ENCODE measurements at regions not wholly inside any gene's neighbourhood (a gene's known extent, or its start where the extent isn't known, plus 50 kb on each side); places are given as distances from the start of the nearest gene placed in this dataset.

DNA sequence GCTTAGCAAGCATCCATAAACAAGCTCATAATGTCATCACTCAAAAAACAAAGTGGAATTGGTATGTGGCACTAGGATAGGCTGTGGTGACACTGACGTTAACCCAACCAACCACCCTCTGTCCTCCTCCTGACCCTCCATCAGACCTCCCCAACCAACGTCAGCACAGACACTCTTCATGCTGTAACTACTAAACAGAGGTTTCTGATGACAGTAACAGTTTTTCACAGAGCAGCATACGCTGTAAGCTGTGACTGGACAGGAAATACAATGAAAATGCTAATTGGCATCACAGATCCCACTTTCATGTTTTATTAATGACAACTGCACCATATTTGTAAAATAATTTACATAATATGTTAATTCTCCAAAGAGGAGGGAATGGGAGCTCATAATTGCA lies 238.0 kb downstream of the IRS2 start:
- TF ChIP-seq, protein P1, sequence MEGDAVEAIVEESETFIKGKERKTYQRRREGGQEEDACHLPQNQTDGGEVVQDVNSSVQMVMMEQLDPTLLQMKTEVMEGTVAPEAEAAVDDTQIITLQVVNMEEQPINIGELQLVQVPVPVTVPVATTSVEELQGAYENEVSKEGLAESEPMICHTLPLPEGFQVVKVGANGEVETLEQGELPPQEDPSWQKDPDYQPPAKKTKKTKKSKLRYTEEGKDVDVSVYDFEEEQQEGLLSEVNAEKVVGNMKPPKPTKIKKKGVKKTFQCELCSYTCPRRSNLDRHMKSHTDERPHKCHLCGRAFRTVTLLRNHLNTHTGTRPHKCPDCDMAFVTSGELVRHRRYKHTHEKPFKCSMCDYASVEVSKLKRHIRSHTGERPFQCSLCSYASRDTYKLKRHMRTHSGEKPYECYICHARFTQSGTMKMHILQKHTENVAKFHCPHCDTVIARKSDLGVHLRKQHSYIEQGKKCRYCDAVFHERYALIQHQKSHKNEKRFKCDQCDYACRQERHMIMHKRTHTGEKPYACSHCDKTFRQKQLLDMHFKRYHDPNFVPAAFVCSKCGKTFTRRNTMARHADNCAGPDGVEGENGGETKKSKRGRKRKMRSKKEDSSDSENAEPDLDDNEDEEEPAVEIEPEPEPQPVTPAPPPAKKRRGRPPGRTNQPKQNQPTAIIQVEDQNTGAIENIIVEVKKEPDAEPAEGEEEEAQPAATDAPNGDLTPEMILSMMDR (IDR thresholded peaks at IDR 0.05; ENCODE audit: insufficient read depth, low read length, poor library complexity, severe bottlenecking) = no peak
- no peaks in the 10 kb centered on the region for H3K36me3 ChIP-seq (ENCODE audit: control insufficient read depth, insufficient read depth, low read length)
- no peak overlapping the region for H3K4me3 ChIP-seq (ENCODE audit: low read depth, low read length)
- no peak for DNase-seq (ENCODE audit: low read depth)
- H3K27me3 ChIP-seq (ENCODE audit: control insufficient read depth, insufficient read depth, low read length) = no peaks in the 10 kb centered on the region

DNA sequence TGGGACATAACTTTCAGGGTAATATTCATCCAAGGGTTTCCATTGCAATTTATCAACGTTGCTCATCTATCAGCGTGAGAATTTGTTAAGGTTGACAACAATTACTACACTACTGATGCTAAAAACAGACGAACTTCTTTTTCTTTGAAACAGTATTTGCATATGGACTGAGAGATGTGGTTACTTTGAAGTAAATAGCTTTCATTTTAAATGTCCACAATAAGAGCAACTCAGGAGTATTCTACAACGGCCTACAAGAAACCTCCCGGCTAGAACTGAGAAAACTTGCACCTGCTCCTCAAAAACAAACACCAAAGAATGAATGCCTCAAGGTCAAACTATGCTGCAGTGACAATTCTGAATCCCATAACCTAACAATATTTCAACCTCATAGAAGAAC lies 238.4 kb downstream of the IRS2 start:
- no peak overlapping the region for H3K4me3 ChIP-seq (ENCODE audit: low read depth, low read length)
- no peaks in the 10 kb centered on the region for H3K27me3 ChIP-seq (ENCODE audit: control insufficient read depth, insufficient read depth, low read length)
- no peaks in the 10 kb centered on the region for H3K36me3 ChIP-seq (ENCODE audit: control insufficient read depth, insufficient read depth, low read length)
- TF ChIP-seq, protein P1 (IDR thresholded peaks at IDR 0.05; ENCODE audit: insufficient read depth, low read length, poor library complexity, severe bottlenecking) = no peak
- DNase-seq (ENCODE audit: low read depth) = no peak

DNA sequence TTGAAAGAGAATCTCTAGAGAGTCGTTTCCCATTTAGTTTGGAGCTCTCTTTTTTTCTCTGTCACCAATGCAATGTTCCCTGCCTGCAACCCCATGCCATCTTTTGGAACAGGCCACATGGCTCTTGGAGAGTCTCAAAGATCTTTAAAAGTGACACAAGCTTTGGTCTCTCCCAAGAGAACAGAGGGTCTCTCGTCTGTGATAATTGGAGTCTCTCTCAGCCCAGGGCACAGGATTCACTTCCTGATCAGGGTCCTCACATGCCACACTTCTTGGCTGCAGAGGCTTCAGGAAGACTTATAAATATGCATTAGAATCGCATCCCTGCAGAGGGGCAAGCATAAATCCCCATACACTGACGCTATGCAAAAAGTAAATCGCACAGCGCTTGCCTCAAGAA lies 240.5 kb downstream of the IRS2 start:
- TF ChIP-seq, protein P1 (IDR thresholded peaks at IDR 0.05; ENCODE audit: insufficient read depth, low read length, poor library complexity, severe bottlenecking) = no peak
- Histone ChIP-seq H3K4me3 (ENCODE audit: low read depth, low read length) (no peak overlapping the region), H3K27me3 (ENCODE audit: control insufficient read depth, insufficient read depth, low read length) (no peaks in the 10 kb centered on the region), H3K36me3 (ENCODE audit: control insufficient read depth, insufficient read depth, low read length) (no peaks in the 10 kb centered on the region)
- DNase-seq (ENCODE audit: low read depth) = no peak

DNA sequence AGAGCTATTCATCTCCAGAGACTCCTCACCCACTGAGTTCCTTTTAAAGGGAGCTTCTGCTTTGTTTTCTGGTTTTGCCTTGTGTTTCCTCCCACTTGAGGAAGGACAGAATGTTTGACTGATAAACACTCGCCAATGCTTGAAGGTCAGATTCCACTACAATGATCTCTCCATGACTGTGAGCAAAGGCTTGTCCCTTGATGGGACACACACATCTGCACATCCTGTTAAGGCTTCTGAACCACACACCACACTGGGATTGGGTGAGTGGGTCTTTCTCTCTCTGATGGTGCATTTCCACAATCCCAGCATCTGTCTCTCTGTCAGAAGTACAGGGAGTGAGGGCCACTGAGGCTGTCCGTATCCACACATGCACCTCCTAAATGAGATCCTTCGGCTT lies 245.3 kb downstream of the IRS2 start:
- Histone ChIP-seq H3K27me3 (ENCODE audit: control insufficient read depth, insufficient read depth, low read length) (no peaks in the 10 kb centered on the region), H3K36me3 (ENCODE audit: control insufficient read depth, insufficient read depth, low read length) (no peaks in the 10 kb centered on the region), H3K4me3 (ENCODE audit: low read depth, low read length) (no peak overlapping the region)
- no peak for DNase-seq (ENCODE audit: low read depth)
- TF ChIP-seq, protein P1 (IDR thresholded peaks at IDR 0.05; ENCODE audit: insufficient read depth, low read length, poor library complexity, severe bottlenecking) = no peak

DNA sequence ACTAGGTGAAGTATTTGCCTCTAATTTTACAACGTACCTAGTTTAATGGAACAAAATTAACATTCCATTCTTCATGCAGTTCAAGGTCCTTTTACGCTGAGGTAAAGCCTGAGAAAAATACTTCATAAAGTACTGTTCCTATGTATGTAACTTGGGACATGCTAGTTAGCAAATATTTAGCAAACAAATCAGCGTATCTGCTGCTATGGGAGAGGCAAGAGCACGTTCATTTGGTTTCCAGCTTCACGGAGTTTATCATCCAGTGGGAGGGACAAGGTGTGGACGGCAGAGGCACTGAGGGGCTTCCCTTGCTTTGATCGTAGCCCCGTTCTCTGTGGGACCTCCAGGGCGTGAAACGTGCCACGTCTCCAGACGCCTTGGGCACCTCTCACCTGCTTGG lies 248.8 kb downstream of the IRS2 start:
- H3K36me3 ChIP-seq (ENCODE audit: control insufficient read depth, insufficient read depth, low read length) = no peaks in the 10 kb centered on the region
- no peaks in the 10 kb centered on the region for H3K27me3 ChIP-seq (ENCODE audit: control insufficient read depth, insufficient read depth, low read length)
- DNase-seq (ENCODE audit: low read depth) = no peak
- no peak overlapping the region for H3K4me3 ChIP-seq (ENCODE audit: low read depth, low read length)
- TF ChIP-seq, protein P1 (IDR thresholded peaks at IDR 0.05; ENCODE audit: insufficient read depth, low read length, poor library complexity, severe bottlenecking) = no peak

DNA sequence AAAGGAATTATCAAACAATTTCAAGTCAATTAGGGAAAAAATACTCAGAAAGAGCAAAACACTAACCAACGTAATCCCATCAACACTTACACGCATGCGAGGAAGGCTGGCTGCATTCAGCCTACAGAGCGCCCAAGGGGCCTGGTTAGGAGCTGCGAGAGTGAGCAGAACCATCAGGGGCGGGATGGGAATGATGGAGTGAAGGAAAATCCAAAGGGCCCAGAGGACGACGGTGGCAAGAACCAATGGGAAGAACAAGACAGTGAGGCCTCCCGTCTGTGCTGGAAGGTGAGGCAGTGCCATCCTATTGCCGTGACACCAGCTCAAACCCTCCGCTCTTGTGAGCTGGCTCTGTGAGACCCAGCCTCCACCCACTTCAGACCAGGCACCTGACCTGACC lies 253.0 kb downstream of the IRS2 start:
- TF ChIP-seq, protein P1 (IDR thresholded peaks at IDR 0.05; ENCODE audit: insufficient read depth, low read length, poor library complexity, severe bottlenecking) = no peak
- Histone ChIP-seq H3K27me3 (ENCODE audit: control insufficient read depth, insufficient read depth, low read length) (no peaks in the 10 kb centered on the region), H3K36me3 (ENCODE audit: control insufficient read depth, insufficient read depth, low read length) (no peaks in the 10 kb centered on the region), H3K4me3 (ENCODE audit: low read depth, low read length) (no peak overlapping the region)
- DNase-seq (ENCODE audit: low read depth) = no peak
